Right atrium auricular region (tissue), 2 donors: ENCODE measurements at regions not wholly inside any gene's neighbourhood (a gene's known extent, or its start where the extent isn't known, plus 50 kb on each side); places are given as distances from the start of the nearest gene placed in this dataset.

Source experiments
- DNase-seq: peaks from one replicate; pipeline ENCODE4 v3.0.0-alpha.2; 2019; ENCODE audit warnings: low spot score
- H3K27ac ChIP-seq, 2 donors: fragments of 200-600 bp; sonication (generic); 1 replicate in 1 of 2; 2 replicates in 1 of 2; pipeline ENCODE4 v1.5.1; 2016 to 2019
- H3K27me3 ChIP-seq, 2 donors: fragments of 200-600 bp; sonication (generic); one replicate each; pipeline versions ENCODE4 v1.5.1 to v1.6.0; 2017 to 2019
- H3K36me3 ChIP-seq: fragments of 200-600 bp; sonication (generic); one replicate; pipeline ENCODE4 v1.5.1; 2016
- H3K4me1 ChIP-seq, 2 donors: fragments of 200-600 bp; sonication (generic); one replicate each; pipeline versions ENCODE4 v1.5.1 to v1.6.0; 2017 to 2019
- H3K4me3 ChIP-seq, 2 donors: fragments of 200-600 bp; sonication (generic); 1 replicate in 1 of 2; 2 replicates in 1 of 2; pipeline ENCODE4 v1.5.1; 2017 to 2019; ENCODE audit warnings: mild to moderate bottlenecking in 1 of 2, moderate library complexity in 1 of 2
- H3K9me3 ChIP-seq, 2 donors: fragments of 200-600 bp; sonication (generic); one replicate each; pipeline ENCODE4 v1.5.1; 2019
- CTCF ChIP-seq, 2 donors: fragments of 200-600 bp; sonication (generic); IDR thresholded peaks; one replicate each; pipeline ENCODE4 v1.5.1; 2019; ENCODE audit warnings: antibody characterized with exemption in 2 of 2

GRCh38 chr3:28028554-28028953, 212.9 kb upstream of the CMC1 start:
- H3K36me3 ChIP-seq: no peaks in the 10 kb centered on the region
- no peaks in the 10 kb centered on the region for H3K4me1 ChIP-seq
- H3K27me3 ChIP-seq: no peaks in the 10 kb centered on the region
- H3K9me3 ChIP-seq: peaks cover 0 to 25% of the 10 kb centered on the region in 2 donors
- no peak for TF ChIP-seq CTCF (IDR thresholded peaks at IDR 0.05)
- no peak overlapping the region for H3K4me3 ChIP-seq
- no peak for DNase-seq
- no peak overlapping the region for H3K27ac ChIP-seq

GRCh38 chr3:28033059-28033784, 208.2 kb upstream of the CMC1 start:
- no peak overlapping the region for H3K4me3 ChIP-seq

GRCh38 chr3:28036599-28037575, 204.5 kb upstream of the CMC1 start:
- no peak for DNase-seq
- H3K4me3 ChIP-seq: no peak overlapping the region
- no peak for TF ChIP-seq CTCF (IDR thresholded peaks at IDR 0.05)
- peaks cover 0 to 12% of the 10 kb centered on the region in 2 donors for H3K9me3 ChIP-seq
- H3K27me3 ChIP-seq: peaks cover 0 to 5% of the 10 kb centered on the region in 2 donors
- H3K4me1 ChIP-seq: no peaks in the 10 kb centered on the region
- no peak overlapping the region for H3K27ac ChIP-seq
- no peaks in the 10 kb centered on the region for H3K36me3 ChIP-seq

More at GRCh38 chr3:28033059-28033784, 208.2 kb upstream of the CMC1 start:
- H3K36me3 ChIP-seq: no peaks in the 10 kb centered on the region
- peaks cover 0 to 12% of the 10 kb centered on the region in 2 donors for H3K9me3 ChIP-seq
- no peak for TF ChIP-seq CTCF (IDR thresholded peaks at IDR 0.05)
- DNase-seq: no peak
- H3K4me1 ChIP-seq: no peaks in the 10 kb centered on the region
- no peaks in the 10 kb centered on the region for H3K27me3 ChIP-seq
- H3K27ac ChIP-seq: no peak overlapping the region

GRCh38 chr3:28039234-28039633, 202.2 kb upstream of the CMC1 start:
- no peak for DNase-seq
- Histone ChIP-seq H3K36me3 (no peaks in the 10 kb centered on the region), H3K27me3 (peaks cover 0 to 5% of the 10 kb centered on the region in 2 donors), H3K9me3 (no peaks in the 10 kb centered on the region), H3K27ac (no peak overlapping the region), H3K4me1 (no peaks in the 10 kb centered on the region), H3K4me3 (no peak overlapping the region)
- TF ChIP-seq CTCF (IDR thresholded peaks at IDR 0.05): no peak

GRCh38 chr3:28039829-28040228, 201.6 kb upstream of the CMC1 start:
- no peaks in the 10 kb centered on the region for H3K9me3 ChIP-seq
- DNase-seq: no peak
- no peak overlapping the region for H3K4me3 ChIP-seq
- no peak for TF ChIP-seq CTCF (IDR thresholded peaks at IDR 0.05)
- no peaks in the 10 kb centered on the region for H3K36me3 ChIP-seq
- no peaks in the 10 kb centered on the region for H3K4me1 ChIP-seq
- H3K27me3 ChIP-seq: peaks cover 0 to 5% of the 10 kb centered on the region in 2 donors
- H3K27ac ChIP-seq: no peak overlapping the region
